HFFc6 (cell line): ENCODE measurements at regions not wholly inside any gene's neighbourhood (a gene's known extent, or its start where the extent isn't known, plus 50 kb on each side); places are given as distances from the start of the nearest gene placed in this dataset.

ENCODE experiments used
- DNase-seq: peaks from one replicate; pipeline ENCODE4 v3.0.0-alpha.2; 2018
- H3K27ac Mint-ChIP-seq: 2 replicates; pipeline ENCODE4 v1.8.0; 2020; ENCODE audit warnings: mild to moderate bottlenecking, mixed read lengths
- H3K27me3 Mint-ChIP-seq: 2 replicates; pipeline ENCODE4 v1.8.0; 2021; ENCODE audit warnings: mild to moderate bottlenecking, moderate library complexity, mixed read lengths; ENCODE audit not compliant: insufficient read depth
- H3K36me3 Mint-ChIP-seq: 2 replicates; pipeline ENCODE4 v1.8.0; 2021; ENCODE audit warnings: low read depth, mixed read lengths
- H3K4me1 Mint-ChIP-seq: 2 replicates; pipeline ENCODE4 v1.8.0; 2020; ENCODE audit warnings: low read depth, mixed read lengths
- H3K4me3 Mint-ChIP-seq: 2 replicates; pipeline ENCODE4 v1.8.0; 2020; ENCODE audit warnings: mild to moderate bottlenecking, moderate library complexity, mixed read lengths
- H3K9me3 Mint-ChIP-seq: 2 replicates; pipeline ENCODE4 v1.8.0; 2020; ENCODE audit warnings: mild to moderate bottlenecking, mixed read lengths
- CTCF ChIP-seq: fragments of 200-600 bp; sonication (generic); IDR thresholded peaks from 2 replicates; pipeline ENCODE4 v1.5.0; 2021; ENCODE audit warnings: antibody characterized with exemption, mild to moderate bottlenecking

- H3K4me1 Mint-ChIP-seq = no peaks in the 10 kb centered on the region
- no peak for TF ChIP-seq CTCF
- no peaks in the 10 kb centered on the region for H3K36me3 Mint-ChIP-seq
- no peaks in the 10 kb centered on the region for H3K27me3 Mint-ChIP-seq
- no peaks in the 10 kb centered on the region for H3K9me3 Mint-ChIP-seq
- no peak for DNase-seq
- peak overlapping the region; percentile 60; the same call in 1 of the 2 replicates for H3K4me3 Mint-ChIP-seq
- H3K27ac Mint-ChIP-seq = no peak overlapping the region
These were observed 57.9 kb downstream of the GPR101 start for GRCh38 chrX:136975684-136976470.

GRCh38 chrX:136967966-136968365 lies 65.8 kb downstream of the GPR101 start:
- Mint-ChIP-seq H3K36me3 (no peaks in the 10 kb centered on the region), H3K4me1 (no peaks in the 10 kb centered on the region), H3K9me3 (no peaks in the 10 kb centered on the region), H3K4me3 (no peak overlapping the region), H3K27me3 (no peaks in the 10 kb centered on the region), H3K27ac (no peak overlapping the region)
- no peak for TF ChIP-seq CTCF
- DNase-seq = no peak

GRCh38 chrX:136963973-136964372 lies 69.8 kb downstream of the GPR101 start:
- no peaks in the 10 kb centered on the region for H3K4me1 Mint-ChIP-seq
- TF ChIP-seq CTCF = no peak
- H3K27ac Mint-ChIP-seq = no peak overlapping the region

GRCh38 chrX:136961594-136962135 lies 72.1 kb downstream of the GPR101 start:
- no peaks in the 10 kb centered on the region for H3K4me1 Mint-ChIP-seq
- H3K4me3 Mint-ChIP-seq = no peak overlapping the region
- no peaks in the 10 kb centered on the region for H3K36me3 Mint-ChIP-seq
- DNase-seq = no peak
- no peak for TF ChIP-seq CTCF
- H3K9me3 Mint-ChIP-seq = no peaks in the 10 kb centered on the region
- H3K27ac Mint-ChIP-seq = no peak overlapping the region
- H3K27me3 Mint-ChIP-seq = no peaks in the 10 kb centered on the region

More at GRCh38 chrX:136963973-136964372, 69.8 kb downstream of the GPR101 start:
- H3K36me3 Mint-ChIP-seq = no peaks in the 10 kb centered on the region
- DNase-seq = no peak
- H3K27me3 Mint-ChIP-seq = no peaks in the 10 kb centered on the region
- no peak overlapping the region for H3K4me3 Mint-ChIP-seq
- no peaks in the 10 kb centered on the region for H3K9me3 Mint-ChIP-seq

GRCh38 chrX:136954930-136955329 lies 74.4 kb upstream of the RBMX start:
- no peaks in the 10 kb centered on the region for H3K9me3 Mint-ChIP-seq
- peak; percentile 62 for TF ChIP-seq CTCF
- no peak overlapping the region for H3K4me3 Mint-ChIP-seq
- no peaks in the 10 kb centered on the region for H3K27me3 Mint-ChIP-seq
- DNase-seq = peak; percentile 21
- H3K27ac Mint-ChIP-seq = no peak overlapping the region
- H3K4me1 Mint-ChIP-seq = no peaks in the 10 kb centered on the region
- no peaks in the 10 kb centered on the region for H3K36me3 Mint-ChIP-seq
